PC-3 (cell line): ENCODE measurements at regions not wholly inside any gene's neighbourhood (a gene's known extent, or its start where the extent isn't known, plus 50 kb on each side); places are given as distances from the start of the nearest gene placed in this dataset.

Experiments used
- ATAC-seq: fragments of 200-7000 bp; cut with Tn5 transposase; 2 replicates; pipeline ENCODE4 v1.9.1; 2020; ENCODE audit warnings: mild to moderate bottlenecking, moderate library complexity
- BruUV-seq: library from RNA; stranded (reverse); fragments of 400-500 nt; replicated peaks from 2 replicates; lab custom pipeline; 2021; lab: Mats Ljungman, UMichigan
- CTCF ChIA-PET: fragments of 300-600 bp; sonication (Branson Sonifier 250); formaldehyde crosslinking; loops from one replicate; lab custom pipeline; 2022; ENCODE audit warnings: antibody characterized with exemption; lab: Charles Lee
- POLR2A ChIA-PET: fragments of 300-600 bp; sonication (Branson Sonifier 250); formaldehyde crosslinking; loops from one replicate; lab custom pipeline; 2022; ENCODE audit warnings: antibody characterized with exemption; ENCODE audit not compliant: unreplicated experiment; lab: Charles Lee
- DNase-seq: peaks from one replicate; pipeline ENCODE4 v3.0.0-alpha.2; 2015
- H2AFZ ChIP-seq: fragments of 300-600 bp; sonication (generic); 2 replicates; pipeline ENCODE4 v1.6.0; 2016; ENCODE audit warnings: antibody characterized with exemption, low read length
- H3F3A ChIP-seq: fragments of 300-600 bp; sonication (generic); one replicate; pipeline ENCODE4 v1.6.0; 2017; ENCODE audit warnings: antibody characterized with exemption, low read length, control low read depth, mild to moderate bottlenecking; ENCODE audit not compliant: unreplicated experiment
- H3K27ac ChIP-seq: fragments of 300-600 bp; sonication (generic); 2 replicates; pipeline ENCODE4 v1.5.1; 2016; ENCODE audit warnings: mild to moderate bottlenecking, low read length
- H3K27me3 ChIP-seq: fragments of 300-600 bp; sonication (generic); 2 replicates; pipeline ENCODE4 v1.6.1; 2016; ENCODE audit warnings: low read length, mixed read lengths
- H3K36me3 ChIP-seq: fragments of 300-600 bp; sonication (generic); 2 replicates; pipeline ENCODE4 v1.6.1; 2016; ENCODE audit warnings: low read depth, mixed run types, low read length, mixed read lengths
- H3K4me1 ChIP-seq: fragments of 300-600 bp; sonication (generic); 2 replicates; pipeline ENCODE4 v1.5.1; 2016; ENCODE audit warnings: low read length; ENCODE audit not compliant: insufficient read depth
- H3K4me2 ChIP-seq: fragments of 300-600 bp; sonication (generic); 2 replicates; pipeline ENCODE4 v1.6.0; 2016; ENCODE audit warnings: low read length
- H3K4me3 ChIP-seq: fragments of 300-600 bp; sonication (generic); 2 replicates; pipeline ENCODE4 v1.5.1; 2016; ENCODE audit warnings: mild to moderate bottlenecking, low read length, mixed read lengths
- H3K79me2 ChIP-seq: fragments of 300-600 bp; sonication (generic); 2 replicates; pipeline ENCODE4 v1.6.1; 2017; ENCODE audit warnings: low read length, mixed read lengths
- H3K9ac ChIP-seq: fragments of 300-600 bp; sonication (generic); 2 replicates; pipeline ENCODE4 v1.6.0; 2016; ENCODE audit warnings: mild to moderate bottlenecking, low read length
- H3K9me2 ChIP-seq: fragments of 300-600 bp; sonication (generic); replicated peaks from 2 replicates; pipeline ENCODE4 v1.6.1; 2016; ENCODE audit warnings: mixed run types, low read length, mixed read lengths
- H3K9me3 ChIP-seq: fragments of 300-600 bp; sonication (generic); 2 replicates; pipeline ENCODE4 v1.6.1; 2016; ENCODE audit warnings: low read length, mixed read lengths
- H4K20me1 ChIP-seq: fragments of 300-600 bp; sonication (generic); 2 replicates; pipeline ENCODE4 v1.6.1; 2016; ENCODE audit warnings: low read length, mixed read lengths
- CTCF ChIP-seq: fragments of 300-600 bp; sonication (generic); conservative IDR thresholded peaks from 2 replicates; pipeline ENCODE4 v1.5.1; 2017; ENCODE audit warnings: antibody characterized with exemption, low read depth, mild to moderate bottlenecking, low read length
- EZH2 ChIP-seq: fragments of 300-600 bp; sonication (generic); IDR thresholded peaks from one replicate; pipeline ENCODE4 v1.6.1; 2017; ENCODE audit warnings: antibody characterized with exemption, mild to moderate bottlenecking, low read length; ENCODE audit not compliant: unreplicated experiment
- EZH2phosphoT487 ChIP-seq: fragments of 300-600 bp; sonication (generic); IDR thresholded peaks from 2 replicates; pipeline ENCODE4 v1.6.1; 2018; ENCODE audit warnings: mild to moderate bottlenecking, antibody characterized with exemption, low read length, borderline replicate concordance
- intact Hi-C: fragments of 100-400 bp; cut with micrococcal nuclease; formaldehyde crosslinking; loops from 2 replicates; pipeline ENCODE4 v1.9.0; 2023

GRCh38 chr3:17949101-17949500, 206.7 kb upstream of the TBC1D5 start:
- no peaks in the 10 kb centered on the region for H3K9me3 ChIP-seq
- H3K36me3 ChIP-seq: no peaks in the 10 kb centered on the region
- H3K4me1 ChIP-seq: no peaks in the 10 kb centered on the region
- CTCF ChIA-PET: no interaction called here
- H3K4me3 ChIP-seq: no peak overlapping the region
- intact Hi-C loops: no loop called here
- no peak overlapping the region for H3K4me2 ChIP-seq
- no peak overlapping the region for H3K27ac ChIP-seq
- peak overlapping the region; percentile 41 for H2AFZ ChIP-seq
- TF ChIP-seq EZH2phosphoT487: no peak
- no peak for TF ChIP-seq CTCF
- TF ChIP-seq EZH2: no peak
- no peaks in the 10 kb centered on the region for H3F3A ChIP-seq
- no peaks in the 10 kb centered on the region for H3K9me2 ChIP-seq
- H4K20me1 ChIP-seq: no peaks in the 10 kb centered on the region
- no TSS peak for BruUV-seq
- POLR2A ChIA-PET: no interaction called here
- ATAC-seq (no peak), DNase-seq (no peak)
- H3K79me2 ChIP-seq: no peaks in the 10 kb centered on the region
- H3K27me3 ChIP-seq: no peaks in the 10 kb centered on the region
- H3K9ac ChIP-seq: no peak overlapping the region

GRCh38 chr3:17947833-17948232, 205.4 kb upstream of the TBC1D5 start:
- intact Hi-C loops: no loop called here
- no peak overlapping the region for H3K27ac ChIP-seq
- H3K27me3 ChIP-seq: no peaks in the 10 kb centered on the region

More at GRCh38 chr3:17947833-17948232, 205.4 kb upstream of the TBC1D5 start:
- Histone ChIP-seq H3K9me2 (no peaks in the 10 kb centered on the region), H3K36me3 (no peaks in the 10 kb centered on the region), H3K79me2 (no peaks in the 10 kb centered on the region), H3K4me1 (peaks cover 4% of the 10 kb centered on the region), H3K4me3 (no peak overlapping the region), H2AFZ (no peak overlapping the region), H3K4me2 (no peak overlapping the region), H4K20me1 (no peaks in the 10 kb centered on the region), H3K9me3 (no peaks in the 10 kb centered on the region), H3F3A (no peaks in the 10 kb centered on the region), H3K9ac (no peak overlapping the region)
- no TSS peak for BruUV-seq
- CTCF ChIA-PET: no interaction called here
- no peak for TF ChIP-seq CTCF
- TF ChIP-seq EZH2: no peak
- TF ChIP-seq EZH2phosphoT487: no peak
- ATAC-seq (no peak), DNase-seq (no peak)
- POLR2A ChIA-PET: no interaction called here
